ENCODE measurements at regions not wholly inside any gene's neighbourhood (a gene's known extent, or its start where the extent isn't known, plus 50 kb on each side); places are given as distances from the start of the nearest gene placed in this dataset.
"Not testable (repeated sequence)": the region's sequence is repeated elsewhere in the genome, so short reads cannot be mapped to it uniquely, and the experiment has no call there.

DNA sequence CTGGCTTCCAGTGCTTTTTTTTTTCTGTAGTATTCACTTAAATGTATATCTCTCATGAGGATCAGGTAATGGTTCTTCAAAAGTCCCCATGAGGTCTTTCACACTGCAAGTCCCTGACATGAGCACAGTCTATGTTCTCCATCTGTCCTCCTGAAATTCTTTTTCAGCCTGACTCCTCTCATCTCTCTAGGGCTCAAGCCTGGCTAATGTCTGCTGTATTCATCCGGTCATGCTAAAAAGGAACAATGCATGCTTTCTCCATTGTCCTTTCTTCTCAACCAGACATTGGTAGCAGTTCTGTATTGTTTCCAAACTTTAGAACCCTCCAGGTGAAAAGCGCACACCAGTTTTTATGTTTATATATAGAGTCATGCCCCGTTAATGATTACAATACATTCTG lies 368.3 kb upstream of the OLFM3 start:
- Mint-ChIP-seq H3K4me3 (no peak overlapping the region), H3K4me1 (ENCODE audit: low read depth) (no peaks in the 10 kb centered on the region)

DNA sequence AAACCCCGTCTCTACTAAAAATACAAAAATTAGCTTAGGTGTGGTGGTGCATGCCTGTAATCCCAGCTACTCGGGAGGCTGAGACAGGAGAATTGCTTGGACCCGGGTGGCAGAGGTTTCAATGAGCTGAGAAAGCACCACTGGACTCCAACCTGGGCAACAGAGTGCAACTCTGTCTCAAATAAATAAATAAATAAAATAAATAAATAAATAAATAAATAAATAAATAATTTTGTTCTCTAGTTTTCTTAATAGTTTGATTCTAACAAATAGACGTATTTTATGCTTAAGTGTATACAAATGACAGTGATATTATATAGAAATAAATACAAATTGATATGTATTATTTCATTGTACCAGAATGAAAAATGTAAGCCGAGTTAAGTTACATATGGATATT lies 339.9 kb upstream of the OLFM3 start:
- Mint-ChIP-seq H3K36me3 (ENCODE audit: low read depth) (no peaks in the 10 kb centered on the region), H3K4me1 (ENCODE audit: low read depth) (no peaks in the 10 kb centered on the region), H3K9me3 (no peaks in the 10 kb centered on the region), H3K27ac (no peak overlapping the region), H3K27me3 (no peaks in the 10 kb centered on the region), H3K4me3 (no peak overlapping the region)
- intact Hi-C loops (cut with micrococcal nuclease) = no loop called here

More for the DNA sequence above, 368.3 kb upstream of the OLFM3 start:
- H3K9me3 Mint-ChIP-seq = no peaks in the 10 kb centered on the region
- H3K27ac Mint-ChIP-seq = no peak overlapping the region
- no peaks in the 10 kb centered on the region for H3K27me3 Mint-ChIP-seq
- H3K36me3 Mint-ChIP-seq (ENCODE audit: low read depth) = no peaks in the 10 kb centered on the region
- intact Hi-C loops (cut with micrococcal nuclease) = no loop called here

- Mint-ChIP-seq H3K27me3 (no peaks in the 10 kb centered on the region), H3K27ac (no peak overlapping the region), H3K4me3 (no peak overlapping the region), H3K9me3 (peaks cover 15% of the 10 kb centered on the region), H3K36me3 (ENCODE audit: low read depth) (no peaks in the 10 kb centered on the region), H3K4me1 (ENCODE audit: low read depth) (no peaks in the 10 kb centered on the region)
- intact Hi-C loops (cut with micrococcal nuclease) = no loop called here
Measured at GRCh38 chr1:102318104-102318806, 321.5 kb upstream of the OLFM3 start.

DNA sequence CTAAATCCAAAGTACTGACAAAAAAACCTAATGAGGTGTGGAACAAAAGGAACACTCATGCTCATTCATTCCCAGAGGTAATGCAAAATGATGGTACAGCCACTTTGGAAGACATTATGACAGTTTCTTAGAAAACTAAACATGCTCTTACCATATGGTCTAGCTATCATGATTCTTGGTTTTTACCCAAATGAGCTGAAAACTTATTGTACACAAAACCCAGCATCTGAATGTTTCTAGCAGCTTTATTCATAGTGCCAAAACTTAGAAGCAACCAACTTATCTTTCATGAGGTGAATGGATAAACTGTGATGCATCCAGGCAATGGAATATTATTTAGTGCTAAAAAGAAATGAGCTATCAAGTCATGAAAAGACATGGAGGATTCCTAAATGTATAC lies 318.4 kb upstream of the OLFM3 start:
- H3K4me3 Mint-ChIP-seq = no peak overlapping the region
- peaks cover 29% of the 10 kb centered on the region for H3K9me3 Mint-ChIP-seq
- no peaks in the 10 kb centered on the region for H3K4me1 Mint-ChIP-seq (ENCODE audit: low read depth)
- no peaks in the 10 kb centered on the region for H3K36me3 Mint-ChIP-seq (ENCODE audit: low read depth)
- intact Hi-C loops (cut with micrococcal nuclease) = no loop called here
- no peak overlapping the region for H3K27ac Mint-ChIP-seq
- no peaks in the 10 kb centered on the region for H3K27me3 Mint-ChIP-seq

GRCh38 chr1:102296116-102296515 lies 299.4 kb upstream of the OLFM3 start:
- no peak overlapping the region for H3K27ac Mint-ChIP-seq
- peaks cover 64% of the 10 kb centered on the region for H3K9me3 Mint-ChIP-seq
- no peak overlapping the region for H3K4me3 Mint-ChIP-seq
- no peaks in the 10 kb centered on the region for H3K27me3 Mint-ChIP-seq
- intact Hi-C loops (cut with micrococcal nuclease) = no loop called here
- no peaks in the 10 kb centered on the region for H3K36me3 Mint-ChIP-seq (ENCODE audit: low read depth)
- no peaks in the 10 kb centered on the region for H3K4me1 Mint-ChIP-seq (ENCODE audit: low read depth)

- Mint-ChIP-seq H3K4me3 (no peak overlapping the region), H3K4me1 (ENCODE audit: low read depth) (no peaks in the 10 kb centered on the region), H3K9me3 (peaks cover 41% of the 10 kb centered on the region), H3K27me3 (no peaks in the 10 kb centered on the region), H3K27ac (no peak overlapping the region), H3K36me3 (ENCODE audit: low read depth) (no peaks in the 10 kb centered on the region)
- intact Hi-C loops (cut with micrococcal nuclease) = no loop called here
Measured at GRCh38 chr1:102282955-102283354, 286.2 kb upstream of the OLFM3 start.

GRCh38 chr1:102262994-102263393 lies 266.3 kb upstream of the OLFM3 start:
- H3K4me1 Mint-ChIP-seq (ENCODE audit: low read depth) = no peaks in the 10 kb centered on the region
- H3K4me3 Mint-ChIP-seq = no peak overlapping the region
- no peaks in the 10 kb centered on the region for H3K27me3 Mint-ChIP-seq
- intact Hi-C loops (cut with micrococcal nuclease) = no loop called here
- H3K27ac Mint-ChIP-seq = no peak overlapping the region
- H3K36me3 Mint-ChIP-seq (ENCODE audit: low read depth) = no peaks in the 10 kb centered on the region
- peaks cover 8% of the 10 kb centered on the region for H3K9me3 Mint-ChIP-seq

GRCh38 chr1:102252731-102253505 lies 256.2 kb upstream of the OLFM3 start:
- H3K36me3 Mint-ChIP-seq (ENCODE audit: low read depth) = no peaks in the 10 kb centered on the region
- no peaks in the 10 kb centered on the region for H3K27me3 Mint-ChIP-seq
- no peaks in the 10 kb centered on the region for H3K4me1 Mint-ChIP-seq (ENCODE audit: low read depth)
- H3K9me3 Mint-ChIP-seq = no peaks in the 10 kb centered on the region
- no peak overlapping the region for H3K4me3 Mint-ChIP-seq
- no peak overlapping the region for H3K27ac Mint-ChIP-seq
- intact Hi-C loops (cut with micrococcal nuclease) = no loop called here

GRCh38 chr1:102241431-102242338 lies 245.0 kb upstream of the OLFM3 start:
- intact Hi-C loops (cut with micrococcal nuclease) = no loop called here
- Mint-ChIP-seq H3K4me3 (no peak overlapping the region), H3K27ac (no peak overlapping the region), H3K36me3 (ENCODE audit: low read depth) (no peaks in the 10 kb centered on the region), H3K27me3 (no peaks in the 10 kb centered on the region), H3K9me3 (no peaks in the 10 kb centered on the region), H3K4me1 (ENCODE audit: low read depth) (no peaks in the 10 kb centered on the region)

- Mint-ChIP-seq H3K4me3 (no peak overlapping the region), H3K36me3 (ENCODE audit: low read depth) (no peaks in the 10 kb centered on the region), H3K27me3 (no peaks in the 10 kb centered on the region), H3K9me3 (peaks cover 13% of the 10 kb centered on the region), H3K27ac (no peak overlapping the region), H3K4me1 (ENCODE audit: low read depth) (no peaks in the 10 kb centered on the region)
- intact Hi-C loops (cut with micrococcal nuclease) = no loop called here
Measured at GRCh38 chr1:102239247-102239646, 242.5 kb upstream of the OLFM3 start.

DNA sequence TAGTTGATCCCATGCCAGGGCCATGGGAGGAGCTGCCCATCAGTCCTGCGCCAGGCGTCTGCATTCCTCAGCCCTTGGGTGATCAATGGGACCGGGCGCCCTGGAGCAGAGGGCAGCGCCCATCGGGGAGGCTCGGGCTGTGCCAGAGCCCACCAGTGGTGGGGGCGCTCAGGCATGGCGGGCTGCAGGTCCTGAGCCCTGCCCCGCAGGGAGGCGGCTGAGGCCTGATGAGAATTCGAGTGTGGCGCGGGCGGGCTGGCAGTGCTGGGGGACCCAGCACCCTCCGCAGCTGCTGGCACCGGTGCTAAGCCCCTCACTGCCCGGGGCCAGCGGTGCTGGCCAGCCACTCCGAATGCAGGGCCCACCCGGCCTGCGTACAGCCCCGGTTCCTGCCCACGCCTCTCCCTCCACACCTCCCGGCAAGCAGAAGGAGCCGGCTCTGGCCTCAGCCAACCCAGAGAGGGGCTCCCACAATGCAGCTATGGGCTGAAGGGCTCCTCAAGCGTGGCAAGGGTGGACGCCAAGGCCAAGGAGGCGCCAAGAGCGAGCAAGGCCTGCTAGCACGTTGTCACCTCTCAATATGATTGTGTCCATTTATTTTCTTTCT lies 238.1 kb upstream of the OLFM3 start:
- no peaks in the 10 kb centered on the region for H3K4me1 Mint-ChIP-seq (ENCODE audit: low read depth)
- peaks cover 27% of the 10 kb centered on the region for H3K9me3 Mint-ChIP-seq
- H3K27ac Mint-ChIP-seq = no peak overlapping the region
- H3K27me3 Mint-ChIP-seq = no peaks in the 10 kb centered on the region
- no peaks in the 10 kb centered on the region for H3K36me3 Mint-ChIP-seq (ENCODE audit: low read depth)
- intact Hi-C loops (cut with micrococcal nuclease) = no loop called here
- H3K4me3 Mint-ChIP-seq = no peak overlapping the region

- intact Hi-C loops (cut with micrococcal nuclease) = no loop called here
- no peak overlapping the region for H3K4me3 Mint-ChIP-seq
- no peak overlapping the region for H3K27ac Mint-ChIP-seq
- no peaks in the 10 kb centered on the region for H3K4me1 Mint-ChIP-seq (ENCODE audit: low read depth)
- peaks cover 9% of the 10 kb centered on the region for H3K9me3 Mint-ChIP-seq
- no peaks in the 10 kb centered on the region for H3K27me3 Mint-ChIP-seq
- H3K36me3 Mint-ChIP-seq (ENCODE audit: low read depth) = no peaks in the 10 kb centered on the region
Measured at GRCh38 chr1:102219463-102219862, 222.7 kb upstream of the OLFM3 start.

DNA sequence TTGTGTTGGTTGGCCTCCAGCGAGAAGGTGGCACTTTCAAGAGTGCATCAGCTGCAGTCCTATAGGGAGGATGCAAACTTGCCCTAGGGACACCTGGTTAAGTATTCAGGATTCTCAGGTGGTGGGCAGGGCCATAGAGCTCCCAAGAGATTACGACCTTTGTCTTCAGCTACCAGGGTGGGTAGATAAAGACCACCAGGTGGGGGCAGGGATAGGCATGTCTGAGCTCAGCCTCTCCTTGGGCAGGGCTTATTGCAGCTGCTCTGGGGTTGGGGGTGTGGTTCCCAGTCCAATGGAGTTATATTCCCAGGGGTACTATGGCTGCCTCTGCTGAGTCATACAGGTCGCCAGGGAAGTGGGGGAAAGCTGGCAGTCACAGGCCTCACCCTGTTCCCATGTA lies 214.2 kb upstream of the OLFM3 start:
- H3K4me3 Mint-ChIP-seq; H3K27ac Mint-ChIP-seq; H3K4me1 Mint-ChIP-seq (ENCODE audit: low read depth); H3K27me3 Mint-ChIP-seq; intact Hi-C loops (cut with micrococcal nuclease); H3K36me3 Mint-ChIP-seq (ENCODE audit: low read depth): not testable (repeated sequence)
- H3K9me3 Mint-ChIP-seq = peaks cover 11% of the 10 kb centered on the region

DNA sequence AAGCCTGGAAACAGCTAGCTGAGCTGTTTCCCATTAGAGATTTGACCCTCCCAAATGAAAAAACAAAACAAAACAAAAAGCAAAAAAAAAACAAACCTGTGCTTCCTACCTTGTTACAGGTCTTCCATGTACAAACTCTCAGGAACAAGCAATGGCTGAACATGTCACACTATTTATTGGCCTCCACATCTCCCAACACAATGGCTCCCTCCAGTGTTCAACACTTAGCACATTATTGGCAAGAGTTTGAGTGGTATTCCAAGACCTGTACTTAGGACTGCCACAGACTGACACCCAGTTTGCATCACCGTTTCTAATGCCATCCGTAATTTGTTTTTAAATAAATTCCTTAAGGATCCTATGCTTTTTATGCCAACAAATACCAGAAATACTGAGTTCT lies 195.0 kb upstream of the OLFM3 start:
- Mint-ChIP-seq H3K36me3 (ENCODE audit: low read depth) (no peaks in the 10 kb centered on the region), H3K4me1 (ENCODE audit: low read depth) (no peaks in the 10 kb centered on the region)

More for the DNA sequence above, 195.0 kb upstream of the OLFM3 start:
- Mint-ChIP-seq H3K9me3 (no peaks in the 10 kb centered on the region), H3K27ac (no peak overlapping the region), H3K4me3 (no peak overlapping the region), H3K27me3 (no peaks in the 10 kb centered on the region)
- intact Hi-C loops (cut with micrococcal nuclease) = no loop called here
